ENCODE measurements at regions not wholly inside any gene's neighbourhood (a gene's known extent, or its start where the extent isn't known, plus 50 kb on each side); places are given as distances from the start of the nearest gene placed in this dataset.

GRCh38 chr7:45294559-45294958, 137.0 kb downstream of the RAMP3 start:
- H3K4me1 ChIP-seq (ENCODE audit: insufficient read depth, low read length): no peaks in the 10 kb centered on the region
- no peak overlapping the region for H2AFZ ChIP-seq (ENCODE audit: low read length)
- no peak overlapping the region for H3K4me2 ChIP-seq (ENCODE audit: low read depth, low read length)
- ATAC-seq (no peak), FAIRE-seq (no peak), DNase-seq (ENCODE audit: low spot score) (no peak)
- H3K27ac ChIP-seq (ENCODE audit: extremely low read length, insufficient read depth, low read length): no peak overlapping the region
- no peak overlapping the region for H3K4me3 ChIP-seq (replicated peaks in 1 of 3; ENCODE audit: insufficient read depth in 1 of 3, low read depth in 2 of 3, low read length in 3 of 3)
- in situ Hi-C loops (cut with HindIII; ENCODE audit: extremely low pct_ligation_motif_present, low pct_unique_long_range_greater_than_20kb): no loop called here
- no peaks in the 10 kb centered on the region for H3K36me3 ChIP-seq (replicated peaks in 1 of 2; ENCODE audit: control insufficient read depth in 1 of 2, insufficient read depth in 2 of 2, low read length in 2 of 2)
- CTCF ChIA-PET (ENCODE audit: low intra/inter-chr PET ratio, low total read pairs): no interaction called here
- no peak overlapping the region for H3K9ac ChIP-seq (ENCODE audit: insufficient read depth, low read depth, low read length)
- intact Hi-C loops (cut with micrococcal nuclease; ENCODE audit: unreplicated experiment): no loop called here
- TF ChIP-seq ZNF33A (CRISPR knock-in tag; IDR thresholded peaks at IDR 0.05; ENCODE audit: borderline replicate concordance) (no peak), MLLT10 (CRISPR knock-in tag; IDR thresholded peaks at IDR 0.05) (no peak), ZNF3 (CRISPR knock-in tag; IDR thresholded peaks at IDR 0.05) (no peak), ETV6 (CRISPR knock-in tag; conservative IDR thresholded peaks at IDR 0.05) (no peak), SOX6 (IDR thresholded peaks at IDR 0.05) (no peak), SOX6 (CRISPR knock-in tag; IDR thresholded peaks at IDR 0.05) (no peak), SMAD3 (CRISPR knock-in tag; IDR thresholded peaks at IDR 0.05) (no peak), ZZZ3 (CRISPR knock-in tag; IDR thresholded peaks at IDR 0.05; ENCODE audit: borderline replicate concordance) (no peak), PHF5A (CRISPR knock-in tag; IDR thresholded peaks at IDR 0.05; ENCODE audit: low read depth, unreplicated experiment) (no peak), ZSCAN25 (CRISPR knock-in tag; IDR thresholded peaks at IDR 0.05) (no peak), ZNF614 (CRISPR knock-in tag; IDR thresholded peaks at IDR 0.05; ENCODE audit: borderline replicate concordance) (no peak), ZNF703 (CRISPR knock-in tag; IDR thresholded peaks at IDR 0.05; ENCODE audit: borderline replicate concordance) (no peak)
- no peaks in the 10 kb centered on the region for H3K79me2 ChIP-seq (ENCODE audit: insufficient read depth, low read length)
- no TSS peak for BruUV-seq (replicated peaks)
- no peaks in the 10 kb centered on the region for H3K9me3 ChIP-seq (ENCODE audit: low read length)
- H3K27me3 ChIP-seq (ENCODE audit: control insufficient read depth in 1 of 2, insufficient read depth in 2 of 2, low read length in 2 of 2): no peaks in the 10 kb centered on the region; a peak in 2 of 5 replicates
- POLR2A ChIA-PET: no interaction called here
- 53% methylated on average over 4 of the region's 4 CpGs for WGBS (ENCODE audit: low lambda C conversion rate)
- H4K20me1 ChIP-seq (ENCODE audit: insufficient read depth, low read length): no peaks in the 10 kb centered on the region

DNA sequence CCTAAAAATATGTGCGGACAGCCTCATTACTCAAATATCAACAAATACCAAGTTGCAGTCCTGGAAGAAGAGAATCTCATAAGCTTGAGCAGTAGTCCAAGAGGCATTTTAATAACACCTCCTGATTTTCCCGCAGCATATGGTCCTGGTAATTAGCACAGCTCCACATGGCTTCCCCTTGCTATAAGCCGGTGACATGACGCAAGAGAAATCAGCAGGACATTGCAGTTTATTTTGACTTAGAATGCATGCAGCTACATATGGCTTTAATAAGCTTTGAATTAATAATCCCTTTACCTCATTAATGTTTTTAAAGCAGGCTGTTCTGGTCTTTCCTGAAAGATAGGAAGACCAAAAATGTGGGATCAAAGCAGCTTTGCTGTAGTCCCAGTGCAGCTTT, 137.6 kb downstream of the RAMP3 start:
- BruUV-seq (replicated peaks): no TSS peak
- no peak for DNase-seq (ENCODE audit: low spot score)
- Histone ChIP-seq H4K20me1 (ENCODE audit: insufficient read depth, low read length) (no peaks in the 10 kb centered on the region), H3K36me3 (replicated peaks in 1 of 2; ENCODE audit: control insufficient read depth in 1 of 2, insufficient read depth in 2 of 2, low read length in 2 of 2) (no peaks in the 10 kb centered on the region), H3K9me3 (ENCODE audit: low read length) (no peaks in the 10 kb centered on the region), H3K9ac (ENCODE audit: insufficient read depth, low read depth, low read length) (no peak overlapping the region), H3K27ac (ENCODE audit: extremely low read length, insufficient read depth, low read length) (no peak overlapping the region), H2AFZ (ENCODE audit: low read length) (no peak overlapping the region), H3K4me3 (replicated peaks in 1 of 3; ENCODE audit: insufficient read depth in 1 of 3, low read depth in 2 of 3, low read length in 3 of 3) (no peak overlapping the region), H3K4me1 (ENCODE audit: insufficient read depth, low read length) (no peaks in the 10 kb centered on the region), H3K4me2 (ENCODE audit: low read depth, low read length) (no peak overlapping the region), H3K27me3 (ENCODE audit: control insufficient read depth in 1 of 2, insufficient read depth in 2 of 2, low read length in 2 of 2) (no peaks in the 10 kb centered on the region; a peak in 2 of 5 replicates), H3K79me2 (ENCODE audit: insufficient read depth, low read length) (no peaks in the 10 kb centered on the region)
- in situ Hi-C loops (cut with HindIII; ENCODE audit: extremely low pct_ligation_motif_present, low pct_unique_long_range_greater_than_20kb): no loop called here
- no peak for TF ChIP-seq ZBTB38 (CRISPR knock-in tag; IDR thresholded peaks at IDR 0.05)
- TF ChIP-seq KLF16 (CRISPR knock-in tag; IDR thresholded peaks at IDR 0.05): no peak
- ChIA-PET POLR2A (no interaction called here), CTCF (ENCODE audit: low intra/inter-chr PET ratio, low total read pairs) (no interaction called here)
- no peak for FAIRE-seq
- no peak for ATAC-seq
- intact Hi-C loops (cut with micrococcal nuclease; ENCODE audit: unreplicated experiment): no loop called here
- 51% methylated on average over 4 of the region's 4 CpGs for WGBS (ENCODE audit: low lambda C conversion rate)
